Sigmoid colon (tissue), 6 donors: ENCODE measurements at regions not wholly inside any gene's neighbourhood (a gene's known extent, or its start where the extent isn't known, plus 50 kb on each side); places are given as distances from the start of the nearest gene placed in this dataset.

Experiments
- DNase-seq: peaks from one replicate; pipeline ENCODE4 v3.0.0-alpha.2; 2019
- H3K27ac ChIP-seq, 4 donors: fragments of 200-600 bp; sonication (generic); one replicate each; pipeline ENCODE4 v1.5.1; 2016 to 2019; ENCODE audit warnings: mild to moderate bottlenecking in 1 of 4
- H3K27me3 ChIP-seq, 3 donors: fragments of 200-600 bp; sonication (generic); one replicate each; pipeline ENCODE4 v1.5.1; 2019; ENCODE audit warnings: mild to moderate bottlenecking in 1 of 3
- H3K36me3 ChIP-seq, 4 donors: fragments of 200-600 bp; sonication (generic); one replicate each; pipeline ENCODE4 v1.5.1; 2016 to 2019
- H3K4me1 ChIP-seq, 4 donors: fragments of 200-600 bp; sonication (generic); one replicate each; pipeline ENCODE4 v1.5.1; 2017 to 2019
- H3K4me3 ChIP-seq, 4 donors: fragments of 200-600 bp; sonication (generic); one replicate each; pipeline ENCODE4 v1.5.1; 2017 to 2019; ENCODE audit warnings: mild to moderate bottlenecking in 2 of 4, moderate library complexity in 1 of 4
- H3K9me3 ChIP-seq, 4 donors: fragments of 200-600 bp in 3 of 4; sonication (generic) in 3 of 4; one replicate each; pipeline versions ENCODE4 v1.5.1 to v1.6.1; 2013 to 2019
- EP300 ChIP-seq, 4 donors: sonication (generic); formaldehyde crosslinking; IDR thresholded peaks; one replicate each; pipeline ENCODE4 v1.6.1; 2017; ENCODE audit warnings: antibody characterized with exemption in 4 of 4
- POLR2A ChIP-seq, 2 donors: fragments of 450-650 bp; IDR thresholded peaks; one replicate each; pipeline ENCODE4 v1.6.1; 2016; ENCODE audit warnings: antibody characterized with exemption in 2 of 2, mild to moderate bottlenecking in 2 of 2, moderate library complexity in 2 of 2
- POLR2AphosphoS5 ChIP-seq, 4 donors: sonication (generic); formaldehyde crosslinking; IDR thresholded peaks; one replicate each; pipeline ENCODE4 v1.6.1; 2017; ENCODE audit warnings: antibody characterized with exemption in 4 of 4
- WGBS, 2 donors: extraction: QIAGEN DNeasy Blood & Tissue Kit; methylation state at CpG; one replicate each; pipeline ENCODE4 v1.1.7; 2013; 5-methylcytosine and 5-hydroxymethylcytosine counted together
- intact Hi-C: fragments of 100-400 bp; cut with DNase I; formaldehyde crosslinking; loops from one replicate; pipeline ENCODE4 v1.15.1; 2023
- TF ChIP-seq, protein P1 (sequence below), 4 experiments: fragments of 450-650 bp in 3 of 4; fragments of 200-600 bp in 1 of 4; IDR thresholded peaks; one replicate each; pipeline ENCODE4 v1.5.1; 2016 to 2019; ENCODE audit warnings: antibody characterized with exemption in 4 of 4, mild to moderate bottlenecking in 3 of 4, moderate library complexity in 2 of 4
- donor health status: healthy with polysubstance abuse.
- donor health status: healthy.

DNA sequence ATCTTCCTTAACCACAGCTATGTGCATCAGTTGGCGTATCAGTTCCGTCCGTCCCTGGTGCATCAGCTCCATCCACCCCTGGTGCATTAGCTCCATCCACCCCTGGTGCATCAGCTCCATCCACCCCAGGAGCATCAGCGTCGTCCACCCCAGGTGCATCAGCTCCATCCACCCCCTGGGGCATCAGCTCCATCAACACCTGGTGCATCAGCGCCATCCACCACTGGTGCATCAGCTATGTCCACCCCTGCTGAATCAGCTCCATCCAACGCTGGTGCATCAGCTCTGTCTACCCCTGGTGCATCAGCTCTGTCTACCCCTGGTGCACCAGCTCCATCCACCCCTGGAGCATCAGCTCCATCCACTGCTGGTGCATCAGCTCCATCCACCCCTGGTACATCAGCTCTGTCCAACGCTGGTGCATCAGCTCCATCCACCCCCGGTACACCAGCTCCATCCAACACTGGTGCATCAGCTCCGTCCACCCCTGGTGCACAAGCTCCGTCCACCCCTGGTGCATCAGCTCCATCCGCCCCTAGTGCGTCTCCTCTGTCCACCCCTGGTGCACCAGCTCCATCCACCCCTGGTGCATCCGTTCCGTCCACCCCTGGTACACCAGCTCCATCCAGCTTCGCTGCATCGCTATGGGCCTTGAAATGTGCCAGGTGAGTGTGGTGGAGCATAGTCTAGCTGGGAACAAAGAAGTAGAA, 106.6 kb upstream of the ZBTB40 start:
- no peaks in the 10 kb centered on the region for H3K9me3 ChIP-seq
- DNase-seq = no peak
- no peak overlapping the region for H3K27ac ChIP-seq
- TF ChIP-seq, protein P1, sequence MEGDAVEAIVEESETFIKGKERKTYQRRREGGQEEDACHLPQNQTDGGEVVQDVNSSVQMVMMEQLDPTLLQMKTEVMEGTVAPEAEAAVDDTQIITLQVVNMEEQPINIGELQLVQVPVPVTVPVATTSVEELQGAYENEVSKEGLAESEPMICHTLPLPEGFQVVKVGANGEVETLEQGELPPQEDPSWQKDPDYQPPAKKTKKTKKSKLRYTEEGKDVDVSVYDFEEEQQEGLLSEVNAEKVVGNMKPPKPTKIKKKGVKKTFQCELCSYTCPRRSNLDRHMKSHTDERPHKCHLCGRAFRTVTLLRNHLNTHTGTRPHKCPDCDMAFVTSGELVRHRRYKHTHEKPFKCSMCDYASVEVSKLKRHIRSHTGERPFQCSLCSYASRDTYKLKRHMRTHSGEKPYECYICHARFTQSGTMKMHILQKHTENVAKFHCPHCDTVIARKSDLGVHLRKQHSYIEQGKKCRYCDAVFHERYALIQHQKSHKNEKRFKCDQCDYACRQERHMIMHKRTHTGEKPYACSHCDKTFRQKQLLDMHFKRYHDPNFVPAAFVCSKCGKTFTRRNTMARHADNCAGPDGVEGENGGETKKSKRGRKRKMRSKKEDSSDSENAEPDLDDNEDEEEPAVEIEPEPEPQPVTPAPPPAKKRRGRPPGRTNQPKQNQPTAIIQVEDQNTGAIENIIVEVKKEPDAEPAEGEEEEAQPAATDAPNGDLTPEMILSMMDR (IDR thresholded peaks at IDR 0.05) = no peak
- TF ChIP-seq POLR2A (IDR thresholded peaks at IDR 0.05) (no peak), POLR2AphosphoS5 (IDR thresholded peaks at IDR 0.05) (no peak), EP300 (IDR thresholded peaks at IDR 0.05) (no peak)
- H3K4me1 ChIP-seq = peaks cover 0 to 18% (median 13%) of the 10 kb centered on the region in 4 donors
- no peaks in the 10 kb centered on the region for H3K36me3 ChIP-seq
- 90 to 91% methylated on average over 17 of the region's 17 CpGs for WGBS, 2 donors
- intact Hi-C loops = no loop called here
- H3K27me3 ChIP-seq = peaks cover 6 to 74% (median 26%) of the 10 kb centered on the region in 3 donors
- no peak overlapping the region for H3K4me3 ChIP-seq

DNA sequence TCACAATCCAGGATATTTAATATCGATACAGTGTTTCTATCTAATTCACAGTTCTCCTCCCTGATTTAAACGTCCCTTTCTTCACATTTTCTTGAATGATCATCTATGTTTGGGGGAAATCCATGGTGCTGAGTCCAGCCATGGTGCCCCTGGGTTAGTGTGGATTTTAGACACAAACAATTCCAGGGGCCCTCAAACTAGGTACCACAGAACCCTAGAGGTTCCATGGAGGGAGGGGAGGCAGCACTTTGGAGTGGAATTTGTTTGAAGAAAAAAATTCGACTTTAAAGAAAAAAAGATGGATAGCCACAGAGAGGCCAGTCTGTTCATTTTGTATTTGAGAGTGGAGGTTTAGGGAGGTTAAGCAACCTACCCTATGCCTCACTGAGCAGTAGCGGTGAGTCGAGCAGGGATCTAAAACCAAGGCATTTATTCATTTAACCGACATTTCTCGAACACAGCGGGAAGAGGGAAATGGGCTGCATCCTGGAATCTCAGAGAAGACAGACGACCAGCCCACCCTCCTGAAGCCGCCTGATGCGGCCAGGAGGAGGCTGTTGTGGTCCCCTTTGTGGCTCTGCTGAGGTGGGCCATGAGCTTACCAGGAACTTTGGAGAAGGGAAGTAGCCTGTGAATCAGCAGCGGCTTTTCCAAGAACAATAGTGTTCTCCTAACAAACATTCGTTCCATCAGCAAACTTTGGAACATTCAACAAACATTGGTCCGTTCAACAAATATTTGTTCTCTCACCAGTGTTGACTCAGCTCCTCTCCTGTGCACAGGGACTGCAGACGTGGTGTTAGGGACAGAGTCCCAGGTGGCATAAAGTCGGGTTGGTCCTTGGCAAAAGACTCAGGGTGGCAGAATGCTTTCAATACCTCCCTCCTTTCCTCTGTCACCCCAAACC, 103.5 kb upstream of the ZBTB40 start:
- intact Hi-C loops = no loop called here
- no peak for TF ChIP-seq POLR2AphosphoS5 (IDR thresholded peaks at IDR 0.05)
- TF ChIP-seq, protein P1 (IDR thresholded peaks at IDR 0.05) = no peak
- no peak for TF ChIP-seq POLR2A (IDR thresholded peaks at IDR 0.05)
- TF ChIP-seq EP300 (IDR thresholded peaks at IDR 0.05) = no peak
- Histone ChIP-seq H3K36me3 (no peaks in the 10 kb centered on the region), H3K9me3 (no peaks in the 10 kb centered on the region), H3K4me1 (peaks cover 0 to 22% (median 18%) of the 10 kb centered on the region in 4 donors), H3K4me3 (no peak overlapping the region), H3K27me3 (peaks cover 11 to 82% (median 37%) of the 10 kb centered on the region in 3 donors), H3K27ac (no peak overlapping the region)
- DNase-seq = no peak
- 17 to 46% methylated on average over 16 of the region's 16 CpGs for WGBS, 2 donors

DNA sequence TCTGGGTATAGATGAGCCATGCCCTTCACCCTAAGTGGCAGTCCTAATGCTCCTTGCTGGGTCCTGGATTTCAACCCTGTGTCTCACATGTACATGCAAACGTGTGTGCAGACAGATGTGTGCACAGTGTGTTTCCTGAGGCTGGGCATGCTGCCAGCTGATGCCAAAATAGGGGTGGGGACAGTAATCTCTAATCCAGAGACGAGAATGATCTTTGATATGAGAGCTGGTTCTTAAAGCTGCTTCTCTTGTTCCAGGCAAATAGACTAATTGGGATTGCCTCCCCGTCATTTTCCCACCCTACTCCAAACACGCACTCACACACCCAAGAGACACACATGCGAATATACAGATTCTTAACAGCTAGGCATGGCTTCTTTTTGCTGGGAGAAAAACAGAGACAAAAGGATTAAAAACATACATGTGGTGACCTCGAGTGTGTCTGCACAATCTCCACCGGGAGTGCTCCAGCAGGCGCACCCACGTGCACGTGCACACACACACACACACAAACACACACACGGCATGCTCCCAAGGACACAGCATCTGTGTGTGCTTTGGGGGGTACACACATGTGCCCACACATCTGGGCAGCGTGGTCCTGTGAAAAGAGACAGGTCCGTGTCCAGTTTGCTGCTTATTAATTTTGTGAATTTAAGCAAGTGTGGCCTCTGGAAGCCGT, 102.1 kb upstream of the ZBTB40 start:
- intact Hi-C loops = no loop called here
- Histone ChIP-seq H3K9me3 (no peaks in the 10 kb centered on the region), H3K36me3 (no peaks in the 10 kb centered on the region), H3K27ac (no peak overlapping the region), H3K4me1 (peaks cover 0 to 22% (median 18%) of the 10 kb centered on the region in 4 donors), H3K4me3 (no peak overlapping the region), H3K27me3 (peaks cover 8 to 82% (median 44%) of the 10 kb centered on the region in 3 donors)
- DNase-seq = no peak
- no peak for TF ChIP-seq EP300 (IDR thresholded peaks at IDR 0.05)
- 14 to 46% methylated on average over 14 of the region's 14 CpGs for WGBS, 2 donors

DNA sequence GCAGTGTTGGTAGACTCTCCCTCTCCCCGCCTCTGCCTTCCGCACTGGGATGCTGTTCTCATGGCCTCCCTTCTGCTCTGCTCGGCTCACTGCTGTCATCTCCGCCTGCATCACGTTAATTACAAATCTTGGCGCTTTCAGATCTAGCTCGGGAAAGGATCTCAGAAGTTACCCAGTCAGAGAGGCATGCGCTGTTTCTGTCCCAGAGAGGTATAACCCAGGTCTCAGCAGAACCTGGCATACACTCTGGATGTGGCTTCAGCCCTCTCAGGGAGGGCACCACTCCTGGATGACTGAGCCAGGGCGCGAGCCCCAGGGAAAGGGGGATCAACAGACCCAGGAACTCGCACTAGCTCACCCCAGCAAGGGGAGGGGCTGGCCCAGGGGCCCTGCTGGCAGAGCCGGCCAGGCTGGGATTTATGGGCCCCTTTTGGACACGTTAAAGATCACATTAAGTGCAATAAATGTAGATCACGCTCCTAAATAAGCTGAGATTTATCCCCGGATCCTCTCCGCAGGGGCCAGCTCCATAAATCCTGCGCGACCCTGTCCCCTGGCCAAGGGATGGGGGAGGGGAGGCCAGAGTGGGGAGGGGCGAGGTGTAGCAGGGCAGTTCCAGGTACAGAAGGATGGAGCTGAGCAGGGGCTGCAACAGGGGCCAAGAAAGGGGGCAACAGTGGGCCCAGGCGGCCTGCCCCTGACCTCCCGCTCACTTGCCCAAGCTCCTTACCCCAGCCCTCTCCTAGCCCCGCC, 101.3 kb upstream of the ZBTB40 start:
- intact Hi-C loops = no loop called here
- 12 to 17% methylated on average over 22 of the region's 22 CpGs for WGBS, 2 donors
- TF ChIP-seq POLR2AphosphoS5 (IDR thresholded peaks at IDR 0.05) (no peak), POLR2A (IDR thresholded peaks at IDR 0.05) (no peak), EP300 (IDR thresholded peaks at IDR 0.05) (no peak)
- TF ChIP-seq, protein P1 (IDR thresholded peaks at IDR 0.05) = no peak
- H3K36me3 ChIP-seq = no peaks in the 10 kb centered on the region
- H3K4me1 ChIP-seq = peaks cover 0 to 22% (median 18%) of the 10 kb centered on the region in 4 donors
- peaks cover 8 to 83% (median 52%) of the 10 kb centered on the region in 3 donors for H3K27me3 ChIP-seq
- H3K9me3 ChIP-seq = no peaks in the 10 kb centered on the region
- H3K4me3 ChIP-seq = no peak overlapping the region
- H3K27ac ChIP-seq = no peak overlapping the region
- no peak for DNase-seq
